ENCODE measurements at regions not wholly inside any gene's neighbourhood (a gene's known extent, or its start where the extent isn't known, plus 50 kb on each side); places are given as distances from the start of the nearest gene placed in this dataset.

GRCh38 chr15:79179108-79179561 lies 88.6 kb upstream of the RASGRF1 start (continued):
- TF ChIP-seq CREB5 (CRISPR knock-in tag; IDR thresholded peaks at IDR 0.05) (no peak), ELK1 (CRISPR knock-in tag; IDR thresholded peaks at IDR 0.05) (no peak), CLOCK (CRISPR knock-in tag; IDR thresholded peaks at IDR 0.05; ENCODE audit: borderline replicate concordance) (no peak), MITF (IDR thresholded peaks at IDR 0.05) (0 out of 2 replicates have a peak, but pooled peaks have one; percentile 30), ZFX (CRISPR knock-in tag; IDR thresholded peaks at IDR 0.05) (peak; percentile 72), TRIM24 (IDR thresholded peaks at IDR 0.05) (peak in 1 of 2 experiments; percentile 57; a peak in 1 of 4 replicates), CHD4 (IDR thresholded peaks at IDR 0.05; ENCODE audit: insufficient read depth, insufficient replicate concordance, low read depth, low read length, poor library complexity, severe bottlenecking) (no peak), ZNF140 (CRISPR knock-in tag; IDR thresholded peaks at IDR 0.05) (no peak), ZNF184 (CRISPR knock-in tag; IDR thresholded peaks at IDR 0.05) (no peak), ZNF764 (CRISPR knock-in tag; IDR thresholded peaks at IDR 0.05; ENCODE audit: low read depth) (no peak), FOXJ3 (CRISPR knock-in tag; IDR thresholded peaks at IDR 0.05) (no peak), NRF1 (conservative IDR thresholded peaks at IDR 0.05 in 1 of 2, IDR thresholded peaks at IDR 0.05 in 1 of 2) (0 out of 4 replicates have a peak, but pooled peaks have one; percentile 12 to 15), CREM (IDR thresholded peaks at IDR 0.05; ENCODE audit: low read depth) (peak; percentile 53), ARHGAP35 (IDR thresholded peaks at IDR 0.05; ENCODE audit: partially characterized antibody) (no peak), MTA2 (IDR thresholded peaks at IDR 0.05; ENCODE audit: low read depth) (no peak), ZNF766 (CRISPR knock-in tag; conservative IDR thresholded peaks at IDR 0.05) (peak; percentile 57; the same call in 1 of the 2 replicates), PTBP1 (IDR thresholded peaks at IDR 0.05; ENCODE audit: low read depth, low read length) (no peak), ZNF23 (CRISPR knock-in tag; IDR thresholded peaks at IDR 0.05) (no peak), MNT (conservative IDR thresholded peaks at IDR 0.05) (peak in 1 of 2 experiments; percentile 55; a peak in 1 of 4 replicates), ZKSCAN3 (CRISPR knock-in tag; IDR thresholded peaks at IDR 0.05) (no peak), GATAD2A (IDR thresholded peaks at IDR 0.05) (no peak), ZNF311 (CRISPR knock-in tag; IDR thresholded peaks at IDR 0.05) (no peak)
